Right hindlimb (tissue), 1 donor: ENCODE measurements at regions not wholly inside any gene's neighbourhood (a gene's known extent, or its start where the extent isn't known, plus 50 kb on each side); places are given as distances from the start of the nearest gene placed in this dataset.

Source experiments
- DNase-seq: peaks from one replicate; pipeline ENCODE4 v3.0.0-alpha.2; 2018

DNA sequence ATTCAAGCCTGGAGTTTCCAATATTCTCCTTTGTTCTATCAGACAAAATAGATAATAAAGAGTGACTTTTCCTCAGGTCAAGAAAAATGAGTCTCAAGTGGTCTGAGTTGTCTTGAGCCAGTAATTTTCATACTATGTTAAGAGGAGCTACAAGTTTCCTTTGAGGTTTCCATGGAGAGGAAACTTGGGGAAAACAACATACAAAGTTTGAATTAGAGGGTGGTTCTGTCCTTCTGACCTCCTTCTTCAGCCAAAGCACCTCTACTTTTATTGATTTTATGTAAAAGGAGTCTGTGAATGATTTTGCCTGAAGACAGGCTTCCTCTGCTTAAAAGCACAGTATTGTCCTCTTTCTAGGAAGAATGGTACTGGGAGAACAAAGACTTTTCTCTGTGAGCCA is 497.2 kb upstream of the PKN2 start:
- no peak for DNase-seq

DNA sequence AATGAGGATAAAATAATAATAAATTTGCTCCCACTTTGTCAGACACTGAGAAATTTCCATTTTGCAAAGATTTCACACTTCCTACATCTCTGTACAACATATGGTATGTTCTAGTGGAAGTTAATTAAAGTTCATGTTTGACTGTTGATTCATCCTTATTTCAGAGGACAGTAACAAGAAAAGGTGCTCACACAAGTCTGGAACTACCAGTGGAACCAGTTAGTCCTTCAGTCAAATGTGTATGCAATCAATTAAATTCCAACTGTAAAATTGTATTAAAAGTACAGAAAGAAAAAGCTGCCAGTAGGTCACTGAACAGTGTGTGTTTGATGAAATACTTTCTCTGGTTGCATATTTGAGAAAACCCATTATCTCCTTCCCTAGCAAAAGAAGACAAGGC is 496.0 kb upstream of the PKN2 start:
- no peak for DNase-seq

DNA sequence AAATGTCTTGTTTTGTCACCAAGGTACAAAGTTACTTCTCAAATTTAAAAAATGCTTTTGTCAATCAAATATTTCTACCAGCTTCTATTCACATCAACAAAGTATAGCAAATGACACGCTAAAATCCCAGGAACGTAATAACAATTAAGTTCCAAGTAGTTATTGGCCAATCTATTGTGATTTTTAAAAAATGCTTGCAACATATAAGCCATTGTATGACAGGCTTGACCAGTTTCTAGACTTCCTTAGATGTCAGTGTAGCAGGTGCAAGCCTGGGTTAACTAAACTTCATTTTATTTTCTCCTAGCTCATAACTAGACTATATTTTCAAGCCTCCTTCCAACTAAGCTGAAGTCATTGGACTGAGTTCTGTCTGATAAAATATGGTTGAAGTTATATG is 494.5 kb upstream of the PKN2 start:
- no peak for DNase-seq

DNA sequence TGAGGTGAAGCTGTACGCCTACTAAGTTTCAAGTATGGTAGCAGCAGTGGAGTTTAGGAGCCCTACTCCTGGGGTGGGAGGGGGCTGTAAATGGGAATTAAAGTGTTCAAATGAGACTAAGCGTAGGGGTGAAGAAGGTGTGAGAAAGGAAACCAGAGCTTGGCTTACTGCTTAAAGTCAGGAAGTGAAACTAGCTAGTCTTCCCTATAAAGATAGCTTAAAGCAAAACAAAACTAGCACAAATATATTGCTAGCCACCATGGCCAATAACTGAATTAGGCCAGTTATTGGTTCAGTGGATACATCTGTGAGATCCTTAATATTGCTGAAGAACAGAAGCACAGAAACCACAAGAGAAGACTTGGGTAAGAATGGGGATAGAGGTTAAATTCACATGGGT is 492.2 kb upstream of the PKN2 start:
- DNase-seq, result no peak

DNA sequence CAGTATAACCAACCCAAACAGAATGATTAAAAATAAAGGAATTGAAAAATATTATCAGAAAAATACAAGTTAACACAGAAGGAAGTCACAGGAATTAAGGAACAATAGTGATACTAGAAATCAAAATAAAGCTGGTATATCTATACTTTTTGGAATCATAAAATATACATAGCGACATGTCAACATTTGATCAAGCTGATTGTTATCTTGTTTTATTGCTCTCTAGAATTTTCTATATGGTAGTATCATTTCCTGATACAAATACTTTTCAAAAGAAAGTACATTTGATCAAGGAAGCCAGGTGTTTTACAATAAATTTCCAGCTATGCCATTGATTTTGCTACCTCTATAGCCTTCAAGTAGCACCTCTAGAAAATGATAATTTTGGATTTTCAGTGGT is 489.5 kb upstream of the PKN2 start:
- no peak for DNase-seq

DNA sequence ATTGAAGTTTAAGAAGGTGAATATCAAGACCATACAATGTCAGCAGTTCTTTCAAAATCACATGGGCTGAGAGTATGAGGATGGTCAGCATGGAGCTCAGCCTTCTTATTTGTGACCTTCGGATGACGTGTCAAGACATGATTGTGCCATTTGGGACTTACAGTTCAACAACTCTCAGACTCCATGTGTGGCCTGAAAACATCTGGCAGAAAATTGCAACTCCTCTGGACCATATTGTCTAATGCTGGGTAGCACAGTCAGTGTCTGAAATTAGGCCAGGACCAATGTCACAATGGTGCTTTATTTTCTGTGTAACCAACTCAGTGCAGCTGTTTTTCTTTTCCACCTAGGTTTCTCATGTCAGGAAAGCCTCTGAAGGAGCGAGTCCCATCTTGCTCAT is 483.5 kb upstream of the PKN2 start:
- DNase-seq, result no peak

DNA sequence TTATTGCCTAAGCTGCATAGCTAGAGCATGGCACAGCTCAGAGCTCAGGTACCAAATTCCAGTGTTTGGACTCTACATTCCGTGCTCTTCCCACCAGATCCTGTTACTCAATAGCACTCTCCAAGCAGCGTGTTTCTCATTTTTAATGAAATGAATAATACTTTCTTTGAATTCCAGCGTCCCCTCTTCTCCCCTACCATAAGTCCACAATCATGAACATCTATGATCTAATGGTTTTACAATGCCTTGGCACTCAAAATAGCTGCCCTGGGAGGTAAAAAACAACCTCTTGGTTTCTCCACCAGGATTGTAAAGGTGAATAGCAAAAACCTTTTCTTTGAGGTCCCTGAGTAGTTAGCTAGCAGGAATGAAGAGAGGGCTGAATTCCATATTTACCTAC is 480.0 kb upstream of the PKN2 start:
- DNase-seq, result no peak

DNA sequence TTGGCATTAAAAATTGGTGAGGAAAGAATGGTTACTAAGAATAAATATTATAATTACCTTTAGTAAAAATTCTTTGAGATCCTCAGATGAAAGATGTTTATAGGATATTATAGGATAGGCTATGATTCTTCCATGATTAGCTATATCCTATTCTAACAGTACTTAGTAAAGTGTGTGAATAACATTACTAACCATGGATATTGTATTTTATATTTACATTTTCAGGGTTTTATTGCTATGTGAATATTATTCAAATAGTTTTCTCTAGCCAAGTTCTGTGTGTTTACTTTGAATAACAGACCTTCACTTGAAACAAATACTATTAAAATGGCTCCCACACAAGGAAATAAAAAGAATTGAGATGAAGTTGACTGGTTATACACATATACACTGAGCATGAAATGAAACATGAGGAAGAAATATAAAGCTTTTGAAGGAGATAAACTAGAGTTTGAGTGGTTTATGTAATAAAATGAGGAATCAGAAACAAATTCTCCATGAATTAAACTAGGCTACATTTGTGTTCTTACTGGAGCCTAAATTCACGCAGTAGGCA is 479.4 kb upstream of the PKN2 start:
- no peak for DNase-seq

DNA sequence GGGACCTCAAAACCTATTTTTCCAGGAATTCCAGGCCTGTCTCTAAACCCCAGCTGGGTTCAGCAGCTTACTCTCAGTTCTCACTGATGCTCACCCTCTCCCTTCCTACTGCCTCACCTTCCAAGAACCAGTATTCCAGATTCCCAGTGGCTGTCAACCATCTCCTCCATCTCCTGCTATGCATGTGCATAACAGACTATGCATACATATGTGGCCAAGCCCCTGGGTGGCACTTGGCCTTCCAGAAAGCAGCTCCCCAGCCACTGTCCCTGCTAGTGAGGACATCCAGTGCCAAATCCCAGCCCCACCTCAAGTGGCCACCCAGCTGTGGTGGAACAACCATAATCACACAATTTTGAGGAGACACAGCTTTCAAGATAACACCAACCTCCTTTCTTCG is 475.7 kb upstream of the PKN2 start:
- DNase-seq, result no peak

DNA sequence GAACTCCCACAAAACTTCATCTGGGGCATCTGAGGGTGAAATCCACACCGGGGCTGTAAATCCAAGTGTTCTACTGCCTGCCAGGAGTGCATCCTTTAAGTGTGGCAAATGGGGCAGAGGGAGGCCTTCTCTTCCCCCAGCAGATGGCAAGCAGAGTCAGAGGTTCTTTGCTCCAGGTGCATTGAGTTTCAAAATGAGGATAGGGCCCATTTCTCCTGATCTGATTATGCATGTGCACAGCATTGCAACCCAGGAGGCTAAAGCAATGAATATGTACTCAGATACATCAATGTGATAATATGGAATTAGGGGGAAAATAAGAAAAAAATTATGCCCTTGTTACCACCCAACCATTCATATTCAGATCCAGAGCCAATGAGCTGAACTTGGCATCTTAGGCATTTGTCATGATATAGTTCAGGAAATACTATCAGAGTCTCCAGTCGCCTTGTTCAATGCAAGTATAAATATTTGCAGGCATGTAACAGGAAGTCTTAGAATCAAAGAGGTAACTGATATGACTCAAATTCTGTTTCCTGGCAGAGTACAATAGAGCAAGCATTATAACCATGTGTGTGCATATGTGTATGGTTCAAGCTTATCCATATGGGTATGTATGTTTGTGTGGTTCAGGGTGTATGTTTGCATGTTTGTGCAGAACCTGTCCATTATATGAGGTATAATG is 473.8 kb upstream of the PKN2 start:
- no peak for DNase-seq

DNA sequence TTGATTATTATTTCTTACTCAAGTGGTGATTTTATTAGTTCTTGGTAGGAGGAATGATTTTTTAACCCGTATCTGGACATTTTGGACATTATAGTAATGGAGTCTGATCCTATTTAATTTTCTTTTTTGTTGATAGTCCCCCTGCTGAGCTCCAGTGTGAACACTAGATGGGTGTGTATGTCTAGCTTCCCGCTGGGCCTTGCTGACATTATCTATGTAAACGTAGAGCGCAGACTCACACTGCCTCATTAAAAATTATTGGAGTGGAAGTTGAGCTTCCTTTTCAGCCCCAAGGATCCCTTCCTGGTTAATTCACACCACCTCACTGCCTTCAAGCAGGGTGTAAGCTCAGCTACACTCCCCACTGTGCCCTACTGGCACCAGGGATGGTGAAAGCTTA is 467.6 kb upstream of the PKN2 start:
- DNase-seq, result no peak

DNA sequence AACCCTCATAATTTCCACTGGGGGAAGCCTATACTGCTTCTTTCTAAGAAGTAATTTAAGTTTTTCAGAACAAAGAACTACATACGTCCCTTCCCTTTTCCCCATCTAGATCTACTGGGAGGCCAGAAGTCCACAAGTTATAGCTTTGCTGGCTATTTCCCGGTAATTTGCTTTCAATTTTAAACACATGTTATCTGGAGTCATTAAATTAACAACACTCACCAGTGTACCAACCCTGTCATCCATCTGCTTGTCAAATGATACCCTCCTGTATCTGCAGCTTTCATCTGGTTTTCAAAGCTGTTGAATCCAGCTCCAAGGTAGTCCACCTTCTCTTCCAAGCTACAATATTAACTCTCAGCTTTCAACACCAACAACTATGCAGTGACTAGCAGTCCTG is 466.7 kb upstream of the PKN2 start:
- DNase-seq, result no peak

DNA sequence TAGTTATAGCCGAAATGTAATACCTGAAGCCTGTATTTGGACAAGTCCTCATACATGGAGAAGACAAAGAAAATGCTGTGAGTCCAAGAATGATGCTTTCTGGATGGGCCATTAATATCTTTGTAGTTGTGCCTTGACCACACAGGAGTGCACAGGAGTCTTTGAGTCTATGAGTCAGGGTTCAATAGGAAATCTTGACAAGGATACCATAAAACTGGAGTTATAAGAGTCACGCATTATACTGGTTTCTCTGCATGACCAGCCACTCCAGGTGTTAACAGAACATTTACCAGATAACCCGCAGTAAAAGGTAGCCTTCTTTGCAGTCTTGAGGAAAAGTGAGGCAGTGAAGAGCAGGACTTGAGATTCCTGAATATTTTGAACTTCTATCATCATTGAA is 464.6 kb upstream of the PKN2 start:
- no peak for DNase-seq

DNA sequence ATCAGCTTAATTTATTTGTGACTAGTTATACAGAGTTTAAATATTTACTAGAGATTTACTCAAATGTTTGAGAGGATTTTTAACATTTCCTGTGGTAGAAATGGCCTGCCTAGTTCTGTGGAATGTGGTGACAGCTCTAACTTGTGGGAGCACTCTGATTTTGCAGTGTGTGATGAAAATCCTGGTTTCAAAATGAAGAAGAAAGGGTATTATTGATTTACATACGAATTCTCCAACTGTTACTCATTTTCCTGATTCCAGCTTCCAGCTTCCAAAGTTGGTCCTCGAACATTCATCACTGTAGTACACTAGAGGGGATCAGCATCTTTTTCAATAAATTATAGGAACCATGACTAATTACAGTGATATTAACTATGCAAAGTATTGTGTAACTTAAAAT is 462.7 kb upstream of the PKN2 start:
- no peak for DNase-seq

DNA sequence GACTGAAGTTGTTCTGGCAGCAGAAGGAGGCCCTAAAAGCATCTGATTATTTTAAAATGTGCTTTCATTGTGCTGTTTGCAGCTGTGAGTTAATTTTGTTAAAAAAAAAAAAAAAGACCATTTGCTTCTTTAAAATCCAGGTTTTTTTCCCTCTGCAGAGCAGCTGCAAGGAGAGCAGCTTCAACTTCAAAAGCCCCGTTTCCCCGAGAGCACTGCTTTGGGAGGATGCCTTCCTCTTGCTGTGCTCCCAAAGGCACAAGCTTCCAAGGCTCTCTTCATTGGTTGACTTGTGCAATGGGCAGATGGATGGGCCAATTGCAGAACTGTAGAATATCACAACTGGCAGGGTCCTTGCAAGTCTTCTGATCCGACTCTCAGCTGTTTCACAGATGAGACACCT is 459.2 kb upstream of the PKN2 start:
- peak; percentile 66 for DNase-seq

DNA sequence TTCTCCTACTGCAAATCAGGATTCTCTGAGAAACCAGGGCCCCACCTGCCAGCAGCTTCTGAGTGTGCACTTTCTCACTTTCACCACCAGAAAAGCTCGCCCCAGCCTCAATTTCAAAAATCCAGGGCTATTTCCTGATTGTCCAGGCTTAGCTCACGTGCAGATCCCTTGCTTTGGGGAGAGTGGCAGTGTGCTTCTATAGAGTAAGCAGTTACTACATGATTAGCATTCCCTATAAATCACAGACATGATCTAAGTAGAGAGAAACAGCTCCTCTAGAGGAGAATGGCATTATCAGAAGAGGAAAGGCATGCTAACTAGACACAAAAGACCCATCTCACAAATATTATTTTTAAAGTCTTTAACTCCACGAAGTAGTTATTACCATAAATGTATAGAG is 456.0 kb upstream of the PKN2 start:
- no peak for DNase-seq

DNA sequence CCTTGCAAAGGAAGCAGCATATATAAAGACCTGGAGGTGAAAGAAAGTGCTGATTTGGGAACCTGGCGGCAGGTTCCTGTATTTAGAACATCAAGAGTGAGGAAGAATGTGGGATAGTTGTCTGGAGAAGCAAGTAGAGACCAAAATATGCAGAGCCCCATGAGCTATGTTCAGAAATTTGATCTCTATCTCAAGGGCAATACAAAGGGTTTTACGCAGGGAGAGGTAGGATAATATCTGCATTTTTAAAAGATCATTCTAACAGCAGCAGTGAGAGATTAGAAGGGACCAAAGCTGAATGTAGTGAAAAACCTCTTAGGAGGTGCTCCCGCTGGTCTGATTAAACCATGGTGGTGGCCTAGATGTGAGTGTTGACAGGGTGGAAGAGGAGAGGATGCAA is 453.9 kb upstream of the PKN2 start:
- DNase-seq, result no peak

DNA sequence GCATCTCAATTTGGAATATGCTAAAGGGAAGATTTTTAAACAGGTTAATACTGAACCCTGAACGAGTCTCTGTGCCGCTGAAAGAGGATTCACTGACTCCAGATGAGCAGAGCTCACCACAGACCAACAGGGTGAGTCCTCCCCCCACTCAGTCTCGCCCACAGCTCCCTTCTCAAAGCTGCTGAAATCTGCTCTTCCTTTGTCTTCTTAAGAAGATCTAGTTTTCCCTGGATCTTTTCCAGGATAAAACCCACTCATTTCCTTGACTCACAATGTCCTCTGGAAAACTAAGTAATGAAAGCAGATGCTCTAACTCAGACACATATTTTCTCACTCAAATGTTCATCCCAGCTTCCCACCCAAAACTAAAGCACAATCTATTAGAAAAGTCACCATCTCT is 447.0 kb upstream of the PKN2 start:
- peak; percentile 31 for DNase-seq

DNA sequence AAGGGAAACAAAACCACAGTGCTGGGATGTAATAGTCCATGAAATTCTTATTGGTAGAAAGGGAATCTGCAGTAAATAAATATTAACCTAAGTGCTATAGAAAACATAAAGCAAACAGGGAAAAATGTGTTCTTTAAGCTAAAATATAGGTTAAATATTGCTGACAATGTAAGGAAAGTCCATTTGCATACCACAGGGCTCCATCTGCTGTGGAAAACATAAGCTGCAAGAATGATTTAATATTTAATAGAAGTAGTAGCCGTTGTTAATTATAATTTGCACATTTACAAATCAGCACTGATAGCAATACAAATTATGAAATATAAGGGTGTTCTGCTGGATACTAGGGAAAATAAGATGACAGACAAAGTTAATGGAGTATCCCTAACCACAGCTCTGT is 444.9 kb upstream of the PKN2 start:
- no peak for DNase-seq

DNA sequence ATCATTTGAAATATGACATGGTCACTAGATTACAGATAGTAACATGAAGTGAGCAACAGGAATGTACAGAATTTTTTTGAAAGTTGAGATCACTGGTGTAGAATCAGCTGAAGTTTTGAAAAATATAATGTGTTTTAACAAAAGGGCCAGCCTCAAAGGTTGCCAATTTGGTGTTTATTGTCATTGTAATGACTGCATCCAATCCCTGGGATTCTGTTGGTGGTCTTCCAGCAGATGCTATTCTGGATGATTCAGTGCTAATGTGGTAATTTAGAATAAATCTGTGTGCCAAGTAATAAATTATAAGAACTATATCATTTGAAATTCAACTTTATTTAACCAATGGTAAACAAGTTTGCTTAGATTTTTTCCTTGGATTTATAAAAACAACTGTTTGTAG is 436.4 kb upstream of the PKN2 start:
- DNase-seq, result no peak

DNA sequence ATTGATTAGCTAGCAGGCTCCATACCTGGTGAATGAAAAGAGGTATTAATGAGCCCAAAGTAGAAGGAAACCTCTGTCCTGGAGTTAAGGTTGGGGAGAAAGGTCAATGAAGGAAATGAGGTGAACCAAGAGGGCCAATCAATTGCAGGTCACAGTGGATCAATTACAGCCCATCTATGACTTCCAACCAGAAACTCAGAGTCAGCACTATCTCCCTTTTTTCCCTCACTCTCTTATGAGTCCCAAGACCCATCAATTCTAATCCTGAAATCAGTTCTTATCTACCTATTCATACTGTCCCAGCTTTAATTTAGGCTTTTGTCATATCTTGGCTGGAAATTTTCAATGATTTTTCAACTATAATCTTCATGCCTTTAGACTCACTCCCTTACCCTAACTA is 433.2 kb upstream of the PKN2 start:
- DNase-seq, result no peak

DNA sequence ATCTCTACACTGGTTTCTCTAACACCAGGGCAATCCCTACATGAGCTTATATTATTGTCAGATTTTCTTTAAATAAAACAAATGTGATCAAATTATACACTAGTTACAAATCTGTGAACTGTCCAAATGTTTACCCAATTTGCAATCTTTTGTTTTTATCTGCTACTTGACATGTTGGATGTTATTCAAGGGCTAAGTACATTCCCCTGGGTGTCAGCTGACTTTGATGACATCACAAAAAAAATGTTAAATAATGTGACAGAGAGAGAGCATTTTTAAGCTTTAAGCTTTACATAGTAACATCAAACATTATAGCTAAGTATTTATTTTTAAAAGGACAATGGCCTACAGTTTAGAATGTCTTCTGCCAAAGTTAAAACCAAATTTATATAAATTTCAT is 431.3 kb upstream of the PKN2 start:
- DNase-seq, result no peak

DNA sequence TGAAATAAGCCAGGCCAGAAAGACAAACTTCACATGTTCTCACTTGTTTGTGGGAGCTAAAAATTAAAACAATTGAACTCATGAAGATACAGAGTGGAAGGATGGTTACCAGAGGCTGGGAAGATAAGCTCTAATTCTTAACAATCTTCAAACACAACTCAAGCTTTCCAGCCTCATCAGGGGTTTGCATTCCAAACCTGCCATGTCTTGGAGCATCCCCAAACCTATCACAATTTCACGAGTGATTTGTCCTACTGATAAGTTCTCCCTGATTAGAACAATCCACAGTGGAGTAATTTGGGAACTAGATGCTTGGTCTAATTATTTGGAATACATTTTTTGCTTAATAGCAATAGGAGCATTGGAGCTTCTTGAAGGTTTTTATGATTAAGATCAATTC is 418.5 kb upstream of the PKN2 start:
- DNase-seq, result no peak

DNA sequence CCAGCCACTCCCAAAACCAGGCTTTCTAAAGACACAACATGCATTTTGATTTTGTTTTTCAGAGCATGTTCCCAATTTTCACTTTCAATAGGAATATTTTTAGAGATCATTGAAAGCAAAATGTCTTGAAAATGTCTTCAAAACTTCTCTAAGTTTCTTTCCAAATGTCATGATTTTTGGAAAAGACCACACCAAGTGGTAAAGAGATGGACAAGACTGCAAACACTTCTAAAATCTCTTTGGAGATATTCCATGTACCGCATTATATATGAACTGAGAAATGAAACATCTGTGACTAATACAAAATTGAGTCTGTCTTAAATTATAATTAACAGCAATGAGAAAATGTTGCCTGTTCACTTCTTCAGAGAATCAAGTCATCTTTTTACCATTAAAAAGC is 418.0 kb upstream of the PKN2 start:
- no peak for DNase-seq

DNA sequence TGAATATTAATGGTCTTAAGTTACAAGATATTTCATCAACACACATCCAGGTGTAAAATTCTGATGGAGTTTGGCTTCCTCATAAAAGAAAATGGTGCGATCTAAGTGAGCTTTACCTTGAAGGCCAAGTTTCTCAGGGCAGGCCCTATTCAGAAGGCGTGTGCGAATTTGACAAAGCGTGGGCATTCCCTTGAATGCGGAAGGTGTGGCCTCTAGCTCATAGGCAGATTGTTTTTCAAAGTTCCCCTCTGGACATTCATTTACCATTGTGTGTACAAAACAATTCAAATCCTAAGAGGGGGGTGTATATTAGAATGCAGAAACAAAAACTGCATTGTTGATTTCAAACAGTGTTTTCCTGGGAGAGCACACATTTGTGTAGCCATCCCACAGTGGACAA is 411.9 kb upstream of the PKN2 start:
- DNase-seq, result no peak

DNA sequence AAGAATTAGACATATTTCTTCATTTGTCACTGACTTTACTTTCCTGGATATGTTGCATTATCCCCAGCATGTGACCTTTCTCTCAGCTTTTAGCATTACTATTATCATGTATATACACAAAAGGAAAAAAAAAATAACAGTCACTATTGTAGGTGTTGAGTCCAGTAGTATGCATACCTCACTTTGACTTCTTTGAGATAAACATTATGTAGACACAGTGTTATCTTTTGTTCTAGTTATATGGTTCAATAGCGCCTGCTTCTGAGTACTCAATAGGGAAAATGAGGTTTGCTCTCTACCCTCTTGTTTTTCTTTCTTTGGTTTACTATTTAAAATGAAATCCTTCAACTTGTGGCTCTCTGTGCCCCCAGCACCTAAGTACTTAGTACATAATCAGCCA is 409.6 kb upstream of the PKN2 start:
- no peak for DNase-seq
